Esophagus mucosa (tissue), 1 donor: ENCODE measurements at regions not wholly inside any gene's neighbourhood (a gene's known extent, or its start where the extent isn't known, plus 50 kb on each side); places are given as distances from the start of the nearest gene placed in this dataset.

Experiments used
- ATAC-seq: fragments of 200-7000 bp; cut with Tn5 transposase; one replicate; pipeline ENCODE4 v1.9.1; 2020
- donor health status: DM: yes; HTN: yes; CAD: no.

GRCh38 chr16:5621826-5622225 is 524.2 kb upstream of the EEF2KMT start:
- ATAC-seq: no peak

GRCh38 chr16:5619304-5619703 is 521.7 kb upstream of the EEF2KMT start:
- ATAC-seq: no peak

GRCh38 chr16:5616841-5617240 is 519.2 kb upstream of the EEF2KMT start:
- ATAC-seq: no peak

DNA sequence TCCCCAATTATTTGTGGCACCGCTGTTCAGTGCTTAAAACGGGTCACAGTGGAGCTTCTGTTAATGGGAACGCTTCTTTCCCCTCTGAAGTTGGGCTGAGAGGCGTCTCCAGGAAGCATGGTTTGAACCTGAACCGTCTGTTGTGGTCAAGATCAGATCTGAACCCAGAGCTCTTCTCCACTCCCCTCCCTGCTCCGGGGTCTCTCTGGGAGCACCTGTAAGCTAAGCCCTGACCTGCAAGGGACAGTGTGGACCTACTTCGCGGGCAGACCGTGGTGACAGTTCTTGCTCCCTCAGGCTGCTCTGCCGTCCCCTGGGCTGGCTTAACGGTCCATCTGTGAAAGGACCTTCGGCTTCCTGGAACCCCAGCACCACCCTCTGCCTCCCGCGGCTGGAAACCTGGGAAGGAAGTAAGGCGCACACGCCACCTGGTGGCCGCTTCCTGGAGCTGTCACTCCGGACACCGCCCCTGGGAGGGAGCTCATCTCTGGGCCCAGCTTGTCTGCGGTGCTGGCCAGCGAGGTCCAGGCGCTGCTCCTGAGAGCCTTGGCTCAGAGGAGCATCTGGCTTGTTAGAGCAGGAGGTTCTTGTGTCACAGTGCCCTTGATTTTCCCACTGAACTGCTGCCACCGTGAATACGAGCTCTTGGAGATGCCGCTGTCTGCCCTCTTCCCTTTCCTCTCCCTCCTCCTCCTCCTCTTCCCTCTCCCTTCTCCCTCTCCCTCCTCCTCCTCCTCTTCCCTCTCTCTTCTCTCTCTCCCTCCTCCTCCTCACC is 518.5 kb upstream of the EEF2KMT start:
- peak; percentile 80 for ATAC-seq

GRCh38 chr16:5607169-5607568 is 509.6 kb upstream of the EEF2KMT start:
- no peak for ATAC-seq

- ATAC-seq: no peak
Measured at GRCh38 chr16:5605404-5605803, 507.8 kb upstream of the EEF2KMT start.

GRCh38 chr16:5604770-5605169 is 507.2 kb upstream of the EEF2KMT start:
- peak; percentile 52 for ATAC-seq

GRCh38 chr16:5603836-5604235 is 506.2 kb upstream of the EEF2KMT start:
- ATAC-seq: no peak

GRCh38 chr16:5601957-5602356 is 504.4 kb upstream of the EEF2KMT start:
- ATAC-seq: no peak

GRCh38 chr16:5598793-5599192 is 501.2 kb upstream of the EEF2KMT start:
- ATAC-seq: no peak

GRCh38 chr16:5595849-5596248 is 498.3 kb upstream of the EEF2KMT start:
- ATAC-seq: no peak

DNA sequence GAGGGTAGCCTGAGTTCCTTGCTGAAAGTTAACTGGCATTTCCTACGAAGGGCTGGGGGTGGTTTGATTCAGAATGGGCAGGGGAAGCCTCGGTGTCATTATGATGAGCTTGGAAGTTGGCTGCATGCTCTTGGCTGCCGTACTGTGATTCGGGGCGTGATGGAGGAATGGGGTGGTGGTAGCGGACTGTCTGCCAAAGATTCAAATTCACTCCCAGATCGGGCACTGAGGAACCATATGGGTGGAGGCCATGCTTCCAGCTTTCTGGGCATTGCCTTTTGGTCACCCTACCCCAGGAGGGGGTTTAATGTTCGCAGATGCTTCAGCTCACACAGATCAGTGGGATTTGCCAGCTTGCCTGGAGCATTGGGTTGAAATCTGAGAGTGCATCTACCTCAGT is 492.8 kb upstream of the EEF2KMT start:
- no peak for ATAC-seq

- ATAC-seq: no peak
Measured at GRCh38 chr16:5589812-5590373, 492.3 kb upstream of the EEF2KMT start.

DNA sequence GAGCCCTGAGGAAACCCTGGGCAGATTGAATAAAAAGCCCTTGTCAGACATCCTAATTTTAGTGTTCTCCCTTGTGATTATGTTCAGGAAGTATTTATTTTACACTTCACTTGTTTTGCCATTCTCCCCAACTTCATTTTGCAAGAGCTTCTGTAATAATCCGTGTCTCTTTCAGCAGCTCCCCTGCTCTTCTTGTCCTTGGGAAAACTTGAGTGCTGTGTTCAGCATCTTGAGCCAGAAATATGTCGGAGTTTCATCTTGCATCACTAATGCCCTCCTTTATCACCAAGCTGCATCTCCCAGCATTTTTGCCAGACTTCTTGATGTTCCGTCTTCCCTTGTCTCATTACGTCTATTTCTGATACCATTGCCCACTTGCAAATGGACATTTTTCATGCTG is 486.5 kb upstream of the EEF2KMT start:
- ATAC-seq: no peak

- ATAC-seq: no peak
Measured at GRCh38 chr16:5582529-5582928, 484.9 kb upstream of the EEF2KMT start.

GRCh38 chr16:5581908-5582307 is 484.3 kb upstream of the EEF2KMT start:
- no peak for ATAC-seq

- no peak for ATAC-seq
Measured at GRCh38 chr16:5581428-5581827, 483.8 kb upstream of the EEF2KMT start.

- ATAC-seq: no peak
Measured at GRCh38 chr16:5580772-5581171, 483.2 kb upstream of the EEF2KMT start.

- no peak for ATAC-seq
Measured at GRCh38 chr16:5580296-5580695, 482.7 kb upstream of the EEF2KMT start.

DNA sequence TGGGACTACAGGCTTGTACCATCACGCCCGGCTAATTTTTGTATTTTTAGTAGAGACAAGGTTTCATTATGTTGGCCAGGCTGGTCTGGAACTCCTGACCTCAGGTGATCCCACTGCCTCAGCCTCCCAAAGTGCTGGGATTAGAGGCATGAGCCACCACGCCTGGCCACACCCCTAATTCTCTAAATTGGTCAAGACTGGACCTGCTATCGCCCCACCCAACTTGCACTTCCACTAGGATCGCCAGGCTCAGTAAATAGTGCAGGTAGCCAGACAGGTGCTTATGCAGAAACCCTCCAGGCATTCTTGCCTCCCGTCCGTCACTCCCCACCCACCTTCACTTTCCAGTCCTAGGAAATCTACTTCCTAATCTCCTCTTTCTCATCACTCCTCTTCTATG is 481.4 kb upstream of the EEF2KMT start:
- peak; percentile 77 for ATAC-seq

GRCh38 chr16:5577463-5577862 is 479.9 kb upstream of the EEF2KMT start:
- ATAC-seq: no peak

- no peak for ATAC-seq
Measured at GRCh38 chr16:5575646-5576245, 478.2 kb upstream of the EEF2KMT start.

DNA sequence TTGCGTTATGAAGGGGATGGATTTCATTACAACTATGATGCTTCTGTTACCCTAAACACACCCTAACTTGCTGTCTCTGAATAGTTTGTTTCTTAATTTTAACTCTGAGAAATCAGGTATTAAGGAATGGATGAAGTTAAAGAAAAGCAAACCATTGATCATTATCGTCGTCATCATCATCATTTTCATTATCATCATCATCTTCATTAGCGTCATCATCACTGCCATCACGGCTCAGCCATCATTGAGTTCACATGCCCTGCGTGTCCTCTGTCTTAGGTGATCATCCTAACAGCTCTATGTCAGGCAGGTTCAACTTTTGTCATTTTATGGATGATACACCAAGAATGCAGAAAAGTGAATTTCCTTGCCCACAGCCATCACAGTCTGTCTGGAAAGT is 477.5 kb upstream of the EEF2KMT start:
- ATAC-seq: no peak

DNA sequence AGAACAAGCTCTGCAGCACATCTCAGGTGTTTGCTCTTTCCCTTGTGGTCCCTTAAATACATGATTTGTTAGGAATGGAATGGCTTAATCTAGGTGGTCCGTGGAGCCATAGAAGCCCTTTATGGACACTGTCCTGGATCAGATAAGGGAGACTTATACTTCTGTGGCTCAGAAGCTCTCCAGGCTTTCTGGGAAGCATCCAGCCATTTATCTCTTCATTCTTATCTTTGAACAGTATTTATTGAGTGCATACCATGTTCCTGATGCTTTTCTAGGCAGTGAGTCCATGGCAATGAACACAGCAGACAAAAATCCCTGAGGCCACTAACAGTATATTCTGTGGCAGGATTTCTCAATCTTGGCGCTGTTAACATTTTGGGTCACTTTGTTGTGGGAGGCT is 474.5 kb upstream of the EEF2KMT start:
- ATAC-seq: no peak
